ENCODE measurements at regions not wholly inside any gene's neighbourhood (a gene's known extent, or its start where the extent isn't known, plus 50 kb on each side); places are given as distances from the start of the nearest gene placed in this dataset.

- ChIA-PET POLR2A (no interaction called here), CTCF (no interaction called here)
Observed at GRCh38 chr5:54831233-54831632, 154.2 kb downstream of the ESM1 start.

GRCh38 chr5:54829676-54830535 lies 155.5 kb downstream of the ESM1 start:
- POLR2A ChIA-PET: no interaction called here

GRCh38 chr5:54829102-54829501 lies 156.3 kb downstream of the ESM1 start:
- ChIA-PET POLR2A (no interaction called here), CTCF (no interaction called here)

More at GRCh38 chr5:54829676-54830535, 155.5 kb downstream of the ESM1 start:
- CTCF ChIA-PET: no interaction called here

GRCh38 chr5:54828151-54828550 lies 157.2 kb downstream of the ESM1 start:
- POLR2A ChIA-PET: no interaction called here
- CTCF ChIA-PET: no interaction called here

GRCh38 chr5:54825005-54825404 lies 160.4 kb downstream of the ESM1 start:
- ChIA-PET CTCF (no interaction called here), POLR2A (no interaction called here)

- ChIA-PET POLR2A (no interaction called here), CTCF (no interaction called here)
Observed at GRCh38 chr5:54823006-54823405, 162.4 kb downstream of the ESM1 start.

- ChIA-PET CTCF (no interaction called here), POLR2A (no interaction called here)
Observed at GRCh38 chr5:54822324-54822687, 163.1 kb downstream of the ESM1 start.

GRCh38 chr5:54821445-54822323 lies 163.7 kb downstream of the ESM1 start:
- POLR2A ChIA-PET: no interaction called here

GRCh38 chr5:54820346-54821134 lies 164.9 kb downstream of the ESM1 start:
- POLR2A ChIA-PET: interaction anchor here (0.6 kb wide), 1 partner anchor 18 kb away, joined by 3 read pairs; no protein-coding TSS in a partner anchor
- CTCF ChIA-PET: no interaction called here

More at GRCh38 chr5:54821445-54822323, 163.7 kb downstream of the ESM1 start:
- CTCF ChIA-PET: no interaction called here

GRCh38 chr5:54807421-54807820 lies 178.0 kb downstream of the ESM1 start:
- POLR2A ChIA-PET: no interaction called here
- CTCF ChIA-PET: no interaction called here

GRCh38 chr5:54804521-54804920 lies 180.9 kb downstream of the ESM1 start:
- POLR2A ChIA-PET: no interaction called here
- CTCF ChIA-PET: no interaction called here

- ChIA-PET CTCF (no interaction called here), POLR2A (no interaction called here)
Observed at GRCh38 chr5:54804086-54804485, 181.3 kb downstream of the ESM1 start.

GRCh38 chr5:54803471-54804011 lies 181.9 kb downstream of the ESM1 start:
- ChIA-PET POLR2A (no interaction called here), CTCF (no interaction called here)

GRCh38 chr5:54799645-54800044 lies 185.7 kb downstream of the ESM1 start:
- ChIA-PET CTCF (no interaction called here), POLR2A (no interaction called here)

GRCh38 chr5:54795777-54796176 lies 189.6 kb downstream of the ESM1 start:
- ChIA-PET POLR2A (no interaction called here), CTCF (no interaction called here)

GRCh38 chr5:54795284-54795683 lies 190.1 kb downstream of the ESM1 start:
- ChIA-PET CTCF (interaction anchor here (0.6 kb wide), 1 partner anchor 51 kb away, joined by 3 read pairs; no protein-coding TSS in a partner anchor), POLR2A (no interaction called here)

GRCh38 chr5:54794135-54794975 lies 191.0 kb downstream of the ESM1 start:
- ChIA-PET CTCF (interaction anchor here (0.6 kb wide), 2 partner anchors 50 to 575 kb away, joined by 3 read pairs; no protein-coding TSS in a partner anchor), POLR2A (interaction anchor here (0.7 to 1.6 kb wide), 2 partner anchors 50 to 77 kb away, joined by 3 to 4 read pairs; no protein-coding TSS in a partner anchor)

- CTCF ChIA-PET: interaction anchor here (0.6 kb wide), 1 partner anchor 575 kb away, joined by 3 read pairs; no protein-coding TSS in a partner anchor
- POLR2A ChIA-PET: interaction anchor here (0.7 to 1.6 kb wide), 2 partner anchors 49 to 76 kb away, joined by 3 to 4 read pairs; no protein-coding TSS in a partner anchor
Observed at GRCh38 chr5:54793468-54794134, 191.8 kb downstream of the ESM1 start.
